HEK293 (cell line): ENCODE measurements at regions not wholly inside any gene's neighbourhood (a gene's known extent, or its start where the extent isn't known, plus 50 kb on each side); places are given as distances from the start of the nearest gene placed in this dataset.
A peak's percentile ranks its signal among the peaks of the same experiment; 100 is the strongest.
"Not testable (repeated sequence)": the region's sequence is repeated elsewhere in the genome, so short reads cannot be mapped to it uniquely, and the experiment has no call there.

Experiments
- CTCF ChIA-PET: fragments of 350-600 bp; formaldehyde crosslinking; extraction: SDS; loops from one replicate; lab custom pipeline; 2021; ENCODE audit warnings: antibody characterized with exemption; lab: Yijun Ruan, JAX
- POLR2A ChIA-PET: fragments of 300-600 bp; formaldehyde crosslinking; extraction: SDS; loops from one replicate; lab custom pipeline; 2020; ENCODE audit warnings: antibody characterized with exemption, inconsistent platforms; lab: Yijun Ruan, JAX
- H3K27ac ChIP-seq: fragments of 200-500 bp; sonication (Bioruptor generic); 2 replicates; pipeline ENCODE4 v1.5.1; 2014; ENCODE audit warnings: low read depth, low read length, control low read depth, inconsistent platforms; ENCODE audit errors: extremely low read depth
- H3K36me3 ChIP-seq, 2 experiments: fragments of 200-500 bp in 1 of 2; sonication (Bioruptor generic) in 1 of 2; 1 replicate in 1 of 2; 2 replicates in 1 of 2; pipeline ENCODE4 v1.5.1; 2014 to 2017; ENCODE audit warnings: inconsistent platforms in 2 of 2, low read length in 2 of 2; ENCODE audit not compliant: control insufficient read depth in 2 of 2, insufficient read depth in 1 of 2
- H3K4me1 ChIP-seq: fragments of 200-500 bp; sonication (Bioruptor generic); 2 replicates; pipeline ENCODE4 v1.5.1; 2014; ENCODE audit warnings: mild to moderate bottlenecking, low read length, inconsistent platforms; ENCODE audit not compliant: control insufficient read depth, insufficient read depth
- H3K4me3 ChIP-seq: 2 replicates; pipeline ENCODE4 v1.5.1; 2011; ENCODE audit warnings: low read depth, mild to moderate bottlenecking, control low read depth, low read length, moderate library complexity
- H3K9me3 ChIP-seq: fragments of 200-500 bp; sonication (Bioruptor generic); 2 replicates; pipeline ENCODE4 v1.5.1; 2014; ENCODE audit warnings: low read depth, low read length, inconsistent platforms; ENCODE audit not compliant: control insufficient read depth, insufficient read depth
- BCL11A ChIP-seq: fragments of 450-650 bp; formaldehyde crosslinking; IDR thresholded peaks from 2 replicates; pipeline ENCODE4 v1.5.1; 2016; ENCODE audit warnings: low read depth, missing biosample characterization, missing genetic modification characterization
- CTCF ChIP-seq: fragments of 450-650 bp; formaldehyde crosslinking; IDR thresholded peaks from 2 replicates; pipeline ENCODE4 v1.5.1; 2016; ENCODE audit warnings: missing biosample characterization, missing genetic modification characterization
- PBX3 ChIP-seq: sonication (generic); formaldehyde crosslinking; IDR thresholded peaks from 2 replicates; pipeline ENCODE4 v1.8.1; 2022; ENCODE audit warnings: mild to moderate bottlenecking, moderate library complexity, missing genetic modification reagents
- PRDM10 ChIP-seq: fragments of 450-650 bp; formaldehyde crosslinking; IDR thresholded peaks from 2 replicates; pipeline ENCODE4 v1.5.1; 2016; ENCODE audit warnings: missing biosample characterization, missing genetic modification characterization
- PRDM2 ChIP-seq: fragments of 450-650 bp; formaldehyde crosslinking; IDR thresholded peaks from 2 replicates; pipeline ENCODE4 v1.5.1; 2016; ENCODE audit warnings: missing biosample characterization, missing genetic modification characterization, borderline replicate concordance
- WT1 ChIP-seq: fragments of 450-650 bp; formaldehyde crosslinking; IDR thresholded peaks from 2 replicates; pipeline ENCODE4 v1.5.1; 2016; ENCODE audit warnings: missing biosample characterization, missing genetic modification characterization
- ZNF146 ChIP-seq: fragments of 450-650 bp; formaldehyde crosslinking; IDR thresholded peaks from 2 replicates; pipeline ENCODE4 v1.5.1; 2016; ENCODE audit warnings: missing biosample characterization, missing genetic modification characterization
- ZNF223 ChIP-seq: fragments of 450-650 bp; formaldehyde crosslinking; IDR thresholded peaks from 2 replicates; pipeline ENCODE4 v1.5.1; 2016; ENCODE audit warnings: missing biosample characterization, missing genetic modification characterization
- ZNF280D ChIP-seq: fragments of 450-650 bp; formaldehyde crosslinking; IDR thresholded peaks from 2 replicates; pipeline ENCODE4 v1.5.1; 2016; ENCODE audit warnings: missing biosample characterization, missing genetic modification characterization
- ZNF302 ChIP-seq: fragments of 450-650 bp; formaldehyde crosslinking; IDR thresholded peaks from 2 replicates; pipeline ENCODE4 v1.5.1; 2016; ENCODE audit warnings: missing biosample characterization, missing genetic modification characterization, low read depth
- ZNF350 ChIP-seq: fragments of 450-650 bp; formaldehyde crosslinking; IDR thresholded peaks from 2 replicates; pipeline ENCODE4 v1.5.0; 2017; ENCODE audit warnings: missing biosample characterization, mild to moderate bottlenecking, missing genetic modification characterization
- ZNF366 ChIP-seq: fragments of 450-650 bp; formaldehyde crosslinking; conservative IDR thresholded peaks from 2 replicates; pipeline ENCODE4 v1.5.1; 2016; ENCODE audit warnings: missing biosample characterization, missing genetic modification characterization
- ZNF76 ChIP-seq: fragments of 450-650 bp; formaldehyde crosslinking; IDR thresholded peaks from 2 replicates; pipeline ENCODE4; 2016; ENCODE audit warnings: low read depth, missing biosample characterization, missing genetic modification characterization, borderline replicate concordance
- ZSCAN16 ChIP-seq: fragments of 450-650 bp; formaldehyde crosslinking; IDR thresholded peaks from 2 replicates; pipeline ENCODE4 v1.5.1; 2016; ENCODE audit warnings: missing biosample characterization, missing genetic modification characterization
- ZSCAN5A ChIP-seq: fragments of 450-650 bp; formaldehyde crosslinking; IDR thresholded peaks from 2 replicates; pipeline ENCODE4 v1.5.1; 2016; ENCODE audit warnings: missing biosample characterization, missing genetic modification characterization

GRCh38 chrX:82451725-82452124 is 1056.4 kb upstream of the POU3F4 start (continued):
- no peak for TF ChIP-seq PRDM2
- no peak for TF ChIP-seq ZNF350 (tag by site-specific recombination)
- TF ChIP-seq PRDM10 (tag by site-specific recombination): no peak
- no peak for TF ChIP-seq WT1 (tag by site-specific recombination)

GRCh38 chrX:82455852-82456251 is 1052.2 kb upstream of the POU3F4 start:
- TF ChIP-seq ZNF146: peak; percentile 92
- CTCF ChIA-PET: not testable (repeated sequence)

GRCh38 chrX:82458207-82458754 is 1049.8 kb upstream of the POU3F4 start:
- no peak overlapping the region for H3K27ac ChIP-seq
- no peaks in the 10 kb centered on the region for H3K4me1 ChIP-seq
- no peaks in the 10 kb centered on the region for H3K36me3 ChIP-seq
- H3K9me3 ChIP-seq: peaks cover 4% of the 10 kb centered on the region
- H3K4me3 ChIP-seq: no peak overlapping the region
- ChIA-PET POLR2A (no interaction called here), CTCF (interaction anchor here (0.5 to 0.6 kb wide), 2 partner anchors 36 to 1578 kb away, joined by 3 read pairs; no protein-coding TSS in a partner anchor)
- TF ChIP-seq CTCF (tag by site-specific recombination): no peak
- no peak for TF ChIP-seq ZSCAN16 (tag by site-specific recombination)
- no peak for TF ChIP-seq ZNF366 (tag by site-specific recombination)
- TF ChIP-seq BCL11A (tag by site-specific recombination): no peak
- TF ChIP-seq ZNF280D (tag by site-specific recombination): no peak
- TF ChIP-seq ZNF76: no peak
- no peak for TF ChIP-seq PBX3 (CRISPR knock-in tag)
- no peak for TF ChIP-seq ZSCAN5A (tag by site-specific recombination)
- TF ChIP-seq ZNF302 (tag by site-specific recombination): no peak
- no peak for TF ChIP-seq ZNF223 (tag by site-specific recombination)

More at GRCh38 chrX:82455852-82456251, 1052.2 kb upstream of the POU3F4 start:
- H3K36me3 ChIP-seq, H3K27ac ChIP-seq, POLR2A ChIA-PET, H3K9me3 ChIP-seq, H3K4me1 ChIP-seq, H3K4me3 ChIP-seq: not testable (repeated sequence)
